ENCODE measurements at regions not wholly inside any gene's neighbourhood (a gene's known extent, or its start where the extent isn't known, plus 50 kb on each side); places are given as distances from the start of the nearest gene placed in this dataset.
A peak's percentile ranks its signal among the peaks of the same experiment; 100 is the strongest.

GRCh38 chr7:33736521-33737221 is 168.7 kb upstream of the BMPER start:
- Histone ChIP-seq H3K4me1 (ENCODE audit: low read length) (no peaks in the 10 kb centered on the region), H2AFZ (ENCODE audit: low read length) (no peak overlapping the region), H4K20me1 (ENCODE audit: insufficient read depth, low read depth, low read length) (no peaks in the 10 kb centered on the region), H3K79me2 (ENCODE audit: low read length) (no peaks in the 10 kb centered on the region), H3K9me3 (ENCODE audit: low read length) (no peaks in the 10 kb centered on the region), H3K36me3 (ENCODE audit: insufficient read depth, low read length) (no peaks in the 10 kb centered on the region), H3K27me3 (ENCODE audit: low read length) (no peaks in the 10 kb centered on the region), H3K4me2 (ENCODE audit: low read depth, low read length, poor library complexity, severe bottlenecking) (no peak overlapping the region), H3K9me2 (replicated peaks; ENCODE audit: insufficient read depth, low read length) (no peaks in the 10 kb centered on the region), H3K4me3 (ENCODE audit: low read length) (no peak overlapping the region), H3K9ac (ENCODE audit: low read length) (no peak overlapping the region), H3K27ac (ENCODE audit: low read length) (no peak overlapping the region)
- no peak for DNase-seq

GRCh38 chr7:33738260-33738935 is 166.9 kb upstream of the BMPER start:
- no peaks in the 10 kb centered on the region for H3K36me3 ChIP-seq (ENCODE audit: insufficient read depth, low read length)
- no peaks in the 10 kb centered on the region for H3K9me2 ChIP-seq (replicated peaks; ENCODE audit: insufficient read depth, low read length)
- H3K4me3 ChIP-seq (ENCODE audit: low read length): no peak overlapping the region
- H3K4me2 ChIP-seq (ENCODE audit: low read depth, low read length, poor library complexity, severe bottlenecking): no peak overlapping the region
- no peak overlapping the region for H3K27ac ChIP-seq (ENCODE audit: low read length)
- H3K27me3 ChIP-seq (ENCODE audit: low read length): no peaks in the 10 kb centered on the region
- no peak overlapping the region for H2AFZ ChIP-seq (ENCODE audit: low read length)
- H3K9ac ChIP-seq (ENCODE audit: low read length): no peak overlapping the region
- H3K79me2 ChIP-seq (ENCODE audit: low read length): no peaks in the 10 kb centered on the region
- DNase-seq: no peak
- H3K9me3 ChIP-seq (ENCODE audit: low read length): no peaks in the 10 kb centered on the region
- no peaks in the 10 kb centered on the region for H3K4me1 ChIP-seq (ENCODE audit: low read length)
- no peaks in the 10 kb centered on the region for H4K20me1 ChIP-seq (ENCODE audit: insufficient read depth, low read depth, low read length)

GRCh38 chr7:33739286-33739685 is 166.1 kb upstream of the BMPER start:
- H3K9me2 ChIP-seq (replicated peaks; ENCODE audit: insufficient read depth, low read length): no peaks in the 10 kb centered on the region
- no peaks in the 10 kb centered on the region for H3K4me1 ChIP-seq (ENCODE audit: low read length)
- no peak overlapping the region for H3K4me2 ChIP-seq (ENCODE audit: low read depth, low read length, poor library complexity, severe bottlenecking)
- no peaks in the 10 kb centered on the region for H3K79me2 ChIP-seq (ENCODE audit: low read length)
- H3K4me3 ChIP-seq (ENCODE audit: low read length): no peak overlapping the region
- no peaks in the 10 kb centered on the region for H3K36me3 ChIP-seq (ENCODE audit: insufficient read depth, low read length)
- no peaks in the 10 kb centered on the region for H3K27me3 ChIP-seq (ENCODE audit: low read length)
- no peak overlapping the region for H3K9ac ChIP-seq (ENCODE audit: low read length)
- H4K20me1 ChIP-seq (ENCODE audit: insufficient read depth, low read depth, low read length): no peaks in the 10 kb centered on the region
- DNase-seq: no peak
- H2AFZ ChIP-seq (ENCODE audit: low read length): no peak overlapping the region
- no peaks in the 10 kb centered on the region for H3K9me3 ChIP-seq (ENCODE audit: low read length)
- H3K27ac ChIP-seq (ENCODE audit: low read length): no peak overlapping the region

- no peaks in the 10 kb centered on the region for H3K36me3 ChIP-seq (ENCODE audit: insufficient read depth, low read length)
- H3K4me1 ChIP-seq (ENCODE audit: low read length): no peaks in the 10 kb centered on the region
- H3K4me3 ChIP-seq (ENCODE audit: low read length): no peak overlapping the region
- no peak overlapping the region for H3K4me2 ChIP-seq (ENCODE audit: low read depth, low read length, poor library complexity, severe bottlenecking)
- H3K9ac ChIP-seq (ENCODE audit: low read length): no peak overlapping the region
- H3K9me3 ChIP-seq (ENCODE audit: low read length): no peaks in the 10 kb centered on the region
- H2AFZ ChIP-seq (ENCODE audit: low read length): no peak overlapping the region
- no peaks in the 10 kb centered on the region for H3K27me3 ChIP-seq (ENCODE audit: low read length)
- DNase-seq: no peak
- H3K9me2 ChIP-seq (replicated peaks; ENCODE audit: insufficient read depth, low read length): no peaks in the 10 kb centered on the region
- no peak overlapping the region for H3K27ac ChIP-seq (ENCODE audit: low read length)
- no peaks in the 10 kb centered on the region for H3K79me2 ChIP-seq (ENCODE audit: low read length)
- no peaks in the 10 kb centered on the region for H4K20me1 ChIP-seq (ENCODE audit: insufficient read depth, low read depth, low read length)
Observed at GRCh38 chr7:33742521-33742920, 162.8 kb upstream of the BMPER start.

- Histone ChIP-seq H3K79me2 (ENCODE audit: low read length) (no peaks in the 10 kb centered on the region), H2AFZ (ENCODE audit: low read length) (no peak overlapping the region), H3K4me3 (ENCODE audit: low read length) (no peak overlapping the region), H3K4me1 (ENCODE audit: low read length) (no peaks in the 10 kb centered on the region), H3K27ac (ENCODE audit: low read length) (no peak overlapping the region), H3K9ac (ENCODE audit: low read length) (no peak overlapping the region), H3K36me3 (ENCODE audit: insufficient read depth, low read length) (no peaks in the 10 kb centered on the region), H3K9me2 (replicated peaks; ENCODE audit: insufficient read depth, low read length) (no peaks in the 10 kb centered on the region), H3K4me2 (ENCODE audit: low read depth, low read length, poor library complexity, severe bottlenecking) (no peak overlapping the region), H4K20me1 (ENCODE audit: insufficient read depth, low read depth, low read length) (no peaks in the 10 kb centered on the region), H3K27me3 (ENCODE audit: low read length) (no peaks in the 10 kb centered on the region), H3K9me3 (ENCODE audit: low read length) (no peaks in the 10 kb centered on the region)
- no peak for DNase-seq
Observed at GRCh38 chr7:33742999-33743587, 162.2 kb upstream of the BMPER start.

- no peaks in the 10 kb centered on the region for H4K20me1 ChIP-seq (ENCODE audit: insufficient read depth, low read depth, low read length)
- H3K9ac ChIP-seq (ENCODE audit: low read length): no peak overlapping the region
- H3K4me2 ChIP-seq (ENCODE audit: low read depth, low read length, poor library complexity, severe bottlenecking): no peak overlapping the region
Observed at GRCh38 chr7:33743594-33743993, 161.7 kb upstream of the BMPER start.

GRCh38 chr7:33744293-33745075 is 160.9 kb upstream of the BMPER start:
- Histone ChIP-seq H3K79me2 (ENCODE audit: low read length) (no peaks in the 10 kb centered on the region), H3K9me2 (replicated peaks; ENCODE audit: insufficient read depth, low read length) (no peaks in the 10 kb centered on the region), H3K36me3 (ENCODE audit: insufficient read depth, low read length) (no peaks in the 10 kb centered on the region), H3K4me3 (ENCODE audit: low read length) (no peak overlapping the region), H3K9me3 (ENCODE audit: low read length) (no peaks in the 10 kb centered on the region), H3K4me1 (ENCODE audit: low read length) (no peaks in the 10 kb centered on the region), H3K27me3 (ENCODE audit: low read length) (no peaks in the 10 kb centered on the region), H4K20me1 (ENCODE audit: insufficient read depth, low read depth, low read length) (no peaks in the 10 kb centered on the region), H3K9ac (ENCODE audit: low read length) (no peak overlapping the region), H3K4me2 (ENCODE audit: low read depth, low read length, poor library complexity, severe bottlenecking) (no peak overlapping the region), H2AFZ (ENCODE audit: low read length) (no peak overlapping the region), H3K27ac (ENCODE audit: low read length) (no peak overlapping the region)
- peak; percentile 73 for DNase-seq

More at GRCh38 chr7:33743594-33743993, 161.7 kb upstream of the BMPER start:
- Histone ChIP-seq H3K36me3 (ENCODE audit: insufficient read depth, low read length) (no peaks in the 10 kb centered on the region), H3K9me3 (ENCODE audit: low read length) (no peaks in the 10 kb centered on the region), H3K4me1 (ENCODE audit: low read length) (no peaks in the 10 kb centered on the region), H3K4me3 (ENCODE audit: low read length) (no peak overlapping the region), H3K9me2 (replicated peaks; ENCODE audit: insufficient read depth, low read length) (no peaks in the 10 kb centered on the region), H2AFZ (ENCODE audit: low read length) (no peak overlapping the region), H3K27ac (ENCODE audit: low read length) (no peak overlapping the region), H3K27me3 (ENCODE audit: low read length) (no peaks in the 10 kb centered on the region), H3K79me2 (ENCODE audit: low read length) (no peaks in the 10 kb centered on the region)
- no peak for DNase-seq

- Histone ChIP-seq H4K20me1 (ENCODE audit: insufficient read depth, low read depth, low read length) (no peaks in the 10 kb centered on the region), H3K79me2 (ENCODE audit: low read length) (no peaks in the 10 kb centered on the region)
Observed at GRCh38 chr7:33745934-33746333, 159.4 kb upstream of the BMPER start.

More at GRCh38 chr7:33745934-33746333, 159.4 kb upstream of the BMPER start:
- Histone ChIP-seq H3K36me3 (ENCODE audit: insufficient read depth, low read length) (no peaks in the 10 kb centered on the region), H3K9me2 (replicated peaks; ENCODE audit: insufficient read depth, low read length) (no peaks in the 10 kb centered on the region), H3K27me3 (ENCODE audit: low read length) (no peaks in the 10 kb centered on the region), H2AFZ (ENCODE audit: low read length) (no peak overlapping the region), H3K9me3 (ENCODE audit: low read length) (no peaks in the 10 kb centered on the region), H3K9ac (ENCODE audit: low read length) (no peak overlapping the region), H3K4me3 (ENCODE audit: low read length) (no peak overlapping the region), H3K4me2 (ENCODE audit: low read depth, low read length, poor library complexity, severe bottlenecking) (no peak overlapping the region), H3K4me1 (ENCODE audit: low read length) (no peaks in the 10 kb centered on the region; the same call in 1 of the 2 replicates), H3K27ac (ENCODE audit: low read length) (no peak overlapping the region)
- no peak for DNase-seq

Data from Karpas-422 (cell line).